Natural killer cell (primary cell): ENCODE measurements at regions not wholly inside any gene's neighbourhood (a gene's known extent, or its start where the extent isn't known, plus 50 kb on each side); places are given as distances from the start of the nearest gene placed in this dataset.

Source experiments
- ATAC-seq, 3 donors: fragments of 150-1000 bp in 2 of 3; fragments of 200-7000 bp in 1 of 3; cut with Tn5 transposase; 1 replicate in 1 of 3; 2 replicates in 2 of 3; pipeline ENCODE4 v1.10.0; 2021; ENCODE audit warnings: mild to moderate bottlenecking in 2 of 3, moderate library complexity in 2 of 3
- DNase-seq, 2 donors: peaks; one replicate each; pipeline versions ENCODE4 v3.0.0 to v3.0.0-alpha.2; 2013 to 2021; ENCODE audit warnings: mixed read lengths in 1 of 2
- H3K27ac ChIP-seq: one replicate; pipeline ENCODE4 v1.5.1; 2013; ENCODE audit warnings: mild to moderate bottlenecking, low read length
- H3K27me3 ChIP-seq: one replicate; pipeline ENCODE4 v1.6.1; 2013; ENCODE audit warnings: low read length; ENCODE audit not compliant: control insufficient read depth, insufficient read depth
- H3K36me3 ChIP-seq: one replicate; pipeline ENCODE4 v1.6.1; 2013; ENCODE audit warnings: low read length; ENCODE audit not compliant: control insufficient read depth, insufficient read depth
- H3K4me1 ChIP-seq: one replicate; pipeline ENCODE4 v1.6.1; 2013; ENCODE audit warnings: low read length; ENCODE audit not compliant: control insufficient read depth, insufficient read depth
- H3K4me3 ChIP-seq: one replicate; pipeline ENCODE4 v1.5.1; 2013; ENCODE audit warnings: low read length
- H3K9me3 ChIP-seq: one replicate; pipeline ENCODE4 v1.6.1; 2013; ENCODE audit warnings: low read length; ENCODE audit not compliant: control insufficient read depth, insufficient read depth
- H3K27ac Mint-ChIP-seq, 2 donors: one replicate each; pipeline ENCODE4 v1.8.0; 2022; ENCODE audit warnings: mild to moderate bottlenecking in 2 of 2, mixed read lengths in 2 of 2, moderate library complexity in 1 of 2
- H3K27me3 Mint-ChIP-seq, 2 donors: one replicate each; pipeline ENCODE4 v1.8.0; 2022; ENCODE audit warnings: low read depth in 2 of 2, mixed read lengths in 2 of 2
- H3K36me3 Mint-ChIP-seq: one replicate; pipeline ENCODE4 v1.8.0; 2022; ENCODE audit warnings: mixed read lengths
- H3K4me1 Mint-ChIP-seq, 2 donors: one replicate each; pipeline ENCODE4 v1.8.0; 2022; ENCODE audit warnings: mixed read lengths in 2 of 2
- H3K4me3 Mint-ChIP-seq: one replicate; pipeline ENCODE4 v1.8.0; 2022; ENCODE audit warnings: mild to moderate bottlenecking, moderate library complexity, mixed read lengths
- H3K9me3 Mint-ChIP-seq, 2 donors: one replicate each; pipeline ENCODE4 v1.8.0; 2022; ENCODE audit warnings: mixed read lengths in 2 of 2
- WGBS: methylation state at CpG from one replicate; pipeline ENCODE4 v1.1.7; 2013; ENCODE audit warnings: missing lambda C conversion rate; ENCODE audit not compliant: insufficient coverage; 5-methylcytosine and 5-hydroxymethylcytosine counted together
- intact Hi-C: fragments of 100-400 bp; cut with micrococcal nuclease; formaldehyde crosslinking; loops from one replicate; pipeline ENCODE4 v1.14.2; 2022
- TF ChIP-seq, protein P1 (sequence below): fragments of 200-600 bp; IDR thresholded peaks from one replicate; pipeline ENCODE4 v1.8.0; 2022; ENCODE audit warnings: antibody characterized with exemption

DNA sequence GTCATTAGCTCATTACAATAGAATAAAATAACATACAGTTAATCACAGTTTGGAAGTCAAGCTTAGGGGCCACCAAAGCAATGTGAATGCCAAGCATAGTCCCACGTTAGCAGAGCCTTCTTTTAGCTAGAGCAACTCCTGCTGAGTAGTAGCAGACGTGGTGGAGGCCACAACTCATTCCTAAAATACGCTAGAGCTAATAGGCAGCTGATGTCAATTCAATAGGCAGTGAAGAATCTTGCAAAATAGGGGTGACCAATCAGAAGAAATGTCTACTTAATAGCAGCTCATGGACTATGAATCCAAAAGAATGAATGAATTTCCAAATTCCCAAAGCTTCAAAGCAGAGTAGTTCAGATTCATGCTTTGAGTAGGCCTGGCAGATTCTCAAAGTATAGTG, 292.9 kb upstream of the RORA start:
- WGBS: 33% methylated on average over 3 of the region's 3 CpGs
- Histone ChIP-seq H3K4me3 (no peak overlapping the region), H3K27ac (no peak overlapping the region), H3K27me3 (no peaks in the 10 kb centered on the region), H3K36me3 (no peaks in the 10 kb centered on the region), H3K4me1 (no peaks in the 10 kb centered on the region), H3K9me3 (no peaks in the 10 kb centered on the region)
- no peak for DNase-seq
- intact Hi-C loops: no loop called here
- Mint-ChIP-seq H3K4me1 (peaks cover 9% of the 10 kb centered on the region in 2 donors), H3K4me3 (no peak overlapping the region), H3K27me3 (peaks cover 5 to 20% of the 10 kb centered on the region in 2 donors), H3K36me3 (no peaks in the 10 kb centered on the region), H3K9me3 (no peaks in the 10 kb centered on the region), H3K27ac (no peak overlapping the region)
- TF ChIP-seq, protein P1, sequence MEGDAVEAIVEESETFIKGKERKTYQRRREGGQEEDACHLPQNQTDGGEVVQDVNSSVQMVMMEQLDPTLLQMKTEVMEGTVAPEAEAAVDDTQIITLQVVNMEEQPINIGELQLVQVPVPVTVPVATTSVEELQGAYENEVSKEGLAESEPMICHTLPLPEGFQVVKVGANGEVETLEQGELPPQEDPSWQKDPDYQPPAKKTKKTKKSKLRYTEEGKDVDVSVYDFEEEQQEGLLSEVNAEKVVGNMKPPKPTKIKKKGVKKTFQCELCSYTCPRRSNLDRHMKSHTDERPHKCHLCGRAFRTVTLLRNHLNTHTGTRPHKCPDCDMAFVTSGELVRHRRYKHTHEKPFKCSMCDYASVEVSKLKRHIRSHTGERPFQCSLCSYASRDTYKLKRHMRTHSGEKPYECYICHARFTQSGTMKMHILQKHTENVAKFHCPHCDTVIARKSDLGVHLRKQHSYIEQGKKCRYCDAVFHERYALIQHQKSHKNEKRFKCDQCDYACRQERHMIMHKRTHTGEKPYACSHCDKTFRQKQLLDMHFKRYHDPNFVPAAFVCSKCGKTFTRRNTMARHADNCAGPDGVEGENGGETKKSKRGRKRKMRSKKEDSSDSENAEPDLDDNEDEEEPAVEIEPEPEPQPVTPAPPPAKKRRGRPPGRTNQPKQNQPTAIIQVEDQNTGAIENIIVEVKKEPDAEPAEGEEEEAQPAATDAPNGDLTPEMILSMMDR: no peak
- no peak for ATAC-seq

DNA sequence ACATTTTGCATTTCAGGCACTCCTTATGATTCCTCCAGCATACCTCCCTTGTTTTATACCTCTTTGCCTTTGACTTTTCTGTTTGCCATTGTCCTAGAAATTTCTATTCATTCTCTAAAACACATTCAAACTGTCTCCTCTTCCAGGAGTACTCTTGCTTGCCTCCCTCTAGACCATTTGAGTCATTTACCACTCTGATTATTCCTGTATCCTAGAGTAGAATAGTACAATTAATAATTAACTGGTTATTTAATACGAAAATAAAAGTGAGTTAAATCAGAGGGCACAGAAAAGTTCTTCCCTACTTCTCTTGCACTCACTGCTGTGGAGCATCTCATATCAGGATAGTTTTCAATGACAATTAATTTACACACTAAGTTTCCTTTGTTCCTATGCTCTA, 290.2 kb upstream of the RORA start:
- intact Hi-C loops: no loop called here
- H3K27me3 ChIP-seq: no peaks in the 10 kb centered on the region
- Mint-ChIP-seq H3K4me3 (no peak overlapping the region), H3K36me3 (no peaks in the 10 kb centered on the region), H3K9me3 (no peaks in the 10 kb centered on the region), H3K4me1 (peaks cover 9% of the 10 kb centered on the region in 2 donors), H3K27ac (no peak overlapping the region), H3K27me3 (peaks cover 2 to 22% of the 10 kb centered on the region in 2 donors)
- WGBS: no CpG with 5 or more reads among the region's 1 CpG
- H3K4me1 ChIP-seq: no peaks in the 10 kb centered on the region
- H3K27ac ChIP-seq: no peak overlapping the region
- ATAC-seq (no peak), DNase-seq (no peak)
- TF ChIP-seq, protein P1: no peak
- no peaks in the 10 kb centered on the region for H3K36me3 ChIP-seq
- H3K9me3 ChIP-seq: no peaks in the 10 kb centered on the region
- no peak overlapping the region for H3K4me3 ChIP-seq

- Mint-ChIP-seq H3K4me1 (peaks cover 6 to 9% of the 10 kb centered on the region in 2 donors), H3K9me3 (no peaks in the 10 kb centered on the region), H3K4me3 (no peak overlapping the region), H3K27me3 (peaks cover 2 to 22% of the 10 kb centered on the region in 2 donors), H3K27ac (no peak overlapping the region), H3K36me3 (no peaks in the 10 kb centered on the region)
- Histone ChIP-seq H3K27me3 (no peaks in the 10 kb centered on the region), H3K4me3 (no peak overlapping the region), H3K36me3 (no peaks in the 10 kb centered on the region), H3K9me3 (no peaks in the 10 kb centered on the region), H3K27ac (no peak overlapping the region), H3K4me1 (no peaks in the 10 kb centered on the region)
- DNase-seq (no peak), ATAC-seq (no peak)
- 83% methylated on average over 6 of the region's 7 CpGs for WGBS
- TF ChIP-seq, protein P1: no peak
- intact Hi-C loops: no loop called here
Measured at GRCh38 chr15:61518191-61518950, 289.3 kb upstream of the RORA start.

- Mint-ChIP-seq H3K27ac (no peak overlapping the region), H3K9me3 (no peaks in the 10 kb centered on the region)
- WGBS: 79% methylated on average over 3 of the region's 3 CpGs
Measured at GRCh38 chr15:61517776-61518175, 288.7 kb upstream of the RORA start.

More at GRCh38 chr15:61517776-61518175, 288.7 kb upstream of the RORA start:
- H3K27ac ChIP-seq: no peak overlapping the region
- H3K4me1 ChIP-seq: no peaks in the 10 kb centered on the region
- intact Hi-C loops: no loop called here
- H3K9me3 ChIP-seq: no peaks in the 10 kb centered on the region
- Mint-ChIP-seq H3K4me1 (peaks cover 2 to 4% of the 10 kb centered on the region in 2 donors), H3K36me3 (no peaks in the 10 kb centered on the region), H3K27me3 (peaks cover 2 to 22% of the 10 kb centered on the region in 2 donors), H3K4me3 (no peak overlapping the region)
- no peaks in the 10 kb centered on the region for H3K36me3 ChIP-seq
- H3K4me3 ChIP-seq: no peak overlapping the region
- TF ChIP-seq, protein P1: no peak
- H3K27me3 ChIP-seq: no peaks in the 10 kb centered on the region
- no peak for DNase-seq
- ATAC-seq: no peak
